ENCODE measurements at regions not wholly inside any gene's neighbourhood (a gene's known extent, or its start where the extent isn't known, plus 50 kb on each side); places are given as distances from the start of the nearest gene placed in this dataset.

GRCh38 chr22:27327497-27327896 lies 474.1 kb downstream of the MN1 start:
- ATAC-seq (no peak), DNase-seq (no peak)
- Histone ChIP-seq H3K36me3 (no peaks in the 10 kb centered on the region), H3K4me1 (peaks cover 5% of the 10 kb centered on the region), H3K9me3 (no peaks in the 10 kb centered on the region), H3K27me3 (peaks cover 7% of the 10 kb centered on the region), H3K4me3 (no peak overlapping the region), H3K27ac (no peak overlapping the region)
- TF ChIP-seq CTCF (IDR thresholded peaks at IDR 0.05), result no peak
- intact Hi-C loops (cut with DNase I), result no loop called here

GRCh38 chr22:27327981-27328721 lies 473.4 kb downstream of the MN1 start:
- Histone ChIP-seq H3K4me3 (no peak overlapping the region), H3K9me3 (no peaks in the 10 kb centered on the region), H3K27ac (no peak overlapping the region), H3K27me3 (peaks cover 4% of the 10 kb centered on the region), H3K36me3 (no peaks in the 10 kb centered on the region), H3K4me1 (peaks cover 5% of the 10 kb centered on the region)
- intact Hi-C loops (cut with DNase I), result no loop called here
- TF ChIP-seq CTCF (IDR thresholded peaks at IDR 0.05), result no peak
- ATAC-seq (no peak), DNase-seq (no peak)

- intact Hi-C loops (cut with DNase I), result no loop called here
- Histone ChIP-seq H3K4me3 (no peak overlapping the region), H3K27ac (no peak overlapping the region), H3K36me3 (no peaks in the 10 kb centered on the region), H3K4me1 (peaks cover 5% of the 10 kb centered on the region), H3K27me3 (peaks cover 4% of the 10 kb centered on the region), H3K9me3 (no peaks in the 10 kb centered on the region)
- TF ChIP-seq CTCF (IDR thresholded peaks at IDR 0.05), result no peak
- DNase-seq (no peak), ATAC-seq (no peak)
Measured at GRCh38 chr22:27329131-27329850, 472.3 kb downstream of the MN1 start.

- H3K9me3 ChIP-seq, result no peaks in the 10 kb centered on the region
- ATAC-seq (no peak), DNase-seq (no peak)
- no peak overlapping the region for H3K27ac ChIP-seq
- intact Hi-C loops (cut with DNase I), result no loop called here
- H3K4me3 ChIP-seq, result no peak overlapping the region
- peaks cover 4% of the 10 kb centered on the region for H3K27me3 ChIP-seq
- H3K36me3 ChIP-seq, result no peaks in the 10 kb centered on the region
- peaks cover 5% of the 10 kb centered on the region for H3K4me1 ChIP-seq
- no peak for TF ChIP-seq CTCF (IDR thresholded peaks at IDR 0.05)
Measured at GRCh38 chr22:27329966-27330645, 471.4 kb downstream of the MN1 start.

GRCh38 chr22:27331526-27332281 lies 469.9 kb downstream of the MN1 start:
- Histone ChIP-seq H3K36me3 (no peaks in the 10 kb centered on the region), H3K4me1 (peaks cover 5% of the 10 kb centered on the region), H3K27ac (no peak overlapping the region), H3K27me3 (peaks cover 4% of the 10 kb centered on the region), H3K4me3 (no peak overlapping the region), H3K9me3 (no peaks in the 10 kb centered on the region)
- ATAC-seq (peak; percentile 88), DNase-seq (peak; percentile 84)
- TF ChIP-seq CTCF (IDR thresholded peaks at IDR 0.05), result peak; percentile 57
- intact Hi-C loops (cut with DNase I), result no loop called here
